MCF 10A (cell line): ENCODE measurements at regions not wholly inside any gene's neighbourhood (a gene's known extent, or its start where the extent isn't known, plus 50 kb on each side); places are given as distances from the start of the nearest gene placed in this dataset.

ENCODE experiments used
- BruUV-seq: library from RNA; stranded (reverse); fragments of 400-500 nt; replicated peaks from 2 replicates; lab custom pipeline; 2021; lab: Mats Ljungman, UMichigan
- CTCF ChIA-PET: fragments of 300-600 bp; sonication (Branson Sonifier 250); formaldehyde crosslinking; extraction: SDS; loops from one replicate; lab custom pipeline; 2021; ENCODE audit warnings: antibody characterized with exemption, inconsistent platforms; lab: Yijun Ruan, JAX
- POLR2A ChIA-PET: fragments of 300-600, 350-650 bp; sonication (Branson Sonifier 250); formaldehyde crosslinking; extraction: SDS; loops from one replicate; lab custom pipeline; 2020; ENCODE audit warnings: antibody characterized with exemption, inconsistent platforms; lab: Yijun Ruan, JAX
- DNase-seq: peaks from one replicate; pipeline ENCODE4 v3.0.0-alpha.2; 2018; ENCODE audit not compliant: unreplicated experiment
- H3K27ac Mint-ChIP-seq: one replicate; pipeline ENCODE4 v1.8.0; 2022; ENCODE audit warnings: mild to moderate bottlenecking, low read depth, mixed read lengths; ENCODE audit not compliant: unreplicated experiment
- H3K27me3 Mint-ChIP-seq: one replicate; pipeline ENCODE4 v1.8.0; 2022; ENCODE audit warnings: mixed read lengths; ENCODE audit not compliant: insufficient read depth, unreplicated experiment
- H3K36me3 Mint-ChIP-seq: one replicate; pipeline ENCODE4 v1.8.0; 2022; ENCODE audit warnings: mild to moderate bottlenecking, moderate library complexity, mixed read lengths; ENCODE audit not compliant: insufficient read depth, unreplicated experiment
- H3K4me1 Mint-ChIP-seq: one replicate; pipeline ENCODE4 v1.8.0; 2022; ENCODE audit warnings: mixed read lengths; ENCODE audit not compliant: insufficient read depth, unreplicated experiment
- H3K4me3 Mint-ChIP-seq: one replicate; pipeline ENCODE4 v1.8.0; 2022; ENCODE audit warnings: mild to moderate bottlenecking, moderate library complexity, mixed read lengths; ENCODE audit not compliant: unreplicated experiment
- H3K9me3 Mint-ChIP-seq: one replicate; pipeline ENCODE4 v1.8.0; 2022; ENCODE audit warnings: mixed read lengths; ENCODE audit not compliant: unreplicated experiment
- CTCF ChIP-seq: fragments of 200-600 bp; IDR thresholded peaks from one replicate; pipeline ENCODE4 v1.8.0; 2022; ENCODE audit warnings: antibody characterized with exemption, mild to moderate bottlenecking; ENCODE audit not compliant: unreplicated experiment
- intact Hi-C: fragments of 100-400 bp; cut with micrococcal nuclease; formaldehyde crosslinking; loops from 2 replicates; pipeline ENCODE4 v1.14.1; 2022

- TF ChIP-seq CTCF, result no peak
- BruUV-seq, result no TSS peak
Measured at GRCh38 chr1:229842302-229843255, 216.5 kb downstream of the URB2 start.

GRCh38 chr1:229843627-229844238 lies 217.7 kb downstream of the URB2 start:
- ChIA-PET CTCF (interaction anchor here (0.6 to 1.9 kb wide), 14 partner anchors 9 to 1313 kb away, joined by 3 to 8 read pairs (median 3); no protein-coding TSS in a partner anchor), POLR2A (interaction anchor here (0.7 to 1.5 kb wide), 13 partner anchors 9 to 464 kb away, joined by 3 to 8 read pairs (median 3); partner anchors contain the start of gene GALNT2)
- peak overlapping the region; percentile 5 for H3K4me3 Mint-ChIP-seq
- peaks cover 37% of the 10 kb centered on the region for H3K4me1 Mint-ChIP-seq
- peak; percentile 91 for DNase-seq
- H3K9me3 Mint-ChIP-seq, result no peaks in the 10 kb centered on the region
- no peak for TF ChIP-seq CTCF
- no TSS peak for BruUV-seq
- peak overlapping the region; percentile 58 for H3K27ac Mint-ChIP-seq
- no peaks in the 10 kb centered on the region for H3K36me3 Mint-ChIP-seq
- H3K27me3 Mint-ChIP-seq, result no peaks in the 10 kb centered on the region
- intact Hi-C loops, result loop anchor here (1.0 to 5.0 kb wide), 5 partner anchors 43 to 469 kb away; partner anchors contain the start of gene GALNT2

More at GRCh38 chr1:229842302-229843255, 216.5 kb downstream of the URB2 start:
- ChIA-PET POLR2A (interaction anchor here (0.6 to 1.9 kb wide), 13 partner anchors 8 to 264 kb away, joined by 3 to 8 read pairs (median 3); partner anchors contain the start of gene GALNT2), CTCF (interaction anchor here (0.6 to 2.4 kb wide), 14 partner anchors 13 to 1315 kb away, joined by 3 to 11 read pairs (median 3); no protein-coding TSS in a partner anchor)
- DNase-seq, result no peak
- H3K4me1 Mint-ChIP-seq, result peaks cover 37% of the 10 kb centered on the region
- H3K9me3 Mint-ChIP-seq, result no peaks in the 10 kb centered on the region
- no peaks in the 10 kb centered on the region for H3K36me3 Mint-ChIP-seq
- H3K27me3 Mint-ChIP-seq, result no peaks in the 10 kb centered on the region
- intact Hi-C loops, result loop anchor here (5.0 kb wide), 3 partner anchors 125 to 470 kb away; no protein-coding TSS in a partner anchor
- H3K27ac Mint-ChIP-seq, result peak overlapping the region; percentile 58
- no peak overlapping the region for H3K4me3 Mint-ChIP-seq

DNA sequence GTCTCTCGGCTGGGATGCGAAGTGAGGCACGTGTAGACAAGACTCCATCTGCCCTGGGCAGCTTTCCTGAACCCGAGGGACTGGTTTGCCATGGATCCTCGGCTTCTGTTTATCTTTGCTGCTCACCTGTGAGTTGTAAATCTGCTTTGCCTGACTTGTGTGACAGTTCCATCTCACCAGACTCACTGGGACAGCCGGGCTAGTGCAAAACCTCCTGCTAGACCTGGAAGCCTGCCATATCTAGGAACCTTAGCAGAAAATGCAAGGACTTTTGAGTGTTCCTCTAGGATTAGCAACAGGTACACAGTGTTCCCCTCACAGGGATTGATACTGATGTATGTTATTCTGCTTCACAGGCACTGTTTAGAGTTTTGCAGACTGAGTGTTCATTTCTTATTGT lies 218.6 kb downstream of the URB2 start:
- Mint-ChIP-seq H3K27me3 (no peaks in the 10 kb centered on the region), H3K4me1 (peaks cover 37% of the 10 kb centered on the region), H3K4me3 (peak overlapping the region; percentile 5), H3K9me3 (no peaks in the 10 kb centered on the region), H3K36me3 (no peaks in the 10 kb centered on the region), H3K27ac (peak overlapping the region; percentile 58)
- peak; percentile 33 for DNase-seq
- ChIA-PET POLR2A (interaction anchor here (0.7 to 1.5 kb wide), 3 partner anchors 20 to 238 kb away, joined by 3 to 4 read pairs (median 3); no protein-coding TSS in a partner anchor), CTCF (interaction anchor here (0.8 to 1.9 kb wide), 3 partner anchors 8 to 46 kb away, joined by 3 to 6 read pairs (median 4); no protein-coding TSS in a partner anchor)
- no TSS peak for BruUV-seq
- TF ChIP-seq CTCF, result no peak
- intact Hi-C loops, result loop anchor here (1.0 to 5.0 kb wide), 5 partner anchors 42 to 468 kb away; partner anchors contain the start of gene GALNT2
